CD4-positive, alpha-beta T cell (primary cell): ENCODE measurements at regions not wholly inside any gene's neighbourhood (a gene's known extent, or its start where the extent isn't known, plus 50 kb on each side); places are given as distances from the start of the nearest gene placed in this dataset.

Experiments
- ATAC-seq: fragments of 200-7000 bp; cut with Tn5 transposase; one replicate; pipeline ENCODE4 v1.10.0; 2022; ENCODE audit warnings: mild to moderate bottlenecking; ENCODE audit not compliant: poor library complexity
- CTCF ChIA-PET: fragments of 350-600 bp; sonication (Branson Sonifier 250); formaldehyde crosslinking; loops from one replicate; lab custom pipeline; 2021; ENCODE audit warnings: antibody characterized with exemption, inconsistent platforms; lab: Charles Lee
- POLR2A ChIA-PET: fragments of 350-600 bp; sonication (Branson Sonifier 250); formaldehyde crosslinking; loops from one replicate; lab custom pipeline; 2021; ENCODE audit warnings: antibody characterized with exemption, inconsistent platforms; lab: Charles Lee
- DNase-seq, 14 experiments: peaks; one replicate each; pipeline ENCODE4 v3.0.0-alpha.2; 2013 to 2020; ENCODE audit warnings: mixed read lengths in 2 of 14
- H3K27ac ChIP-seq, 2 donors: one replicate each; pipeline versions ENCODE4 v1.5.1 to v1.7.0; 2013; ENCODE audit warnings: low read length in 2 of 2, low read depth in 1 of 2, mild to moderate bottlenecking in 1 of 2
- H3K27me3 ChIP-seq, 2 experiments: 1 replicate in 1 of 2; 2 replicates in 1 of 2; pipeline versions ENCODE4 v1.6.1 to v1.7.0; 2013; ENCODE audit warnings: low read length in 2 of 2, control low read depth in 1 of 2, mild to moderate bottlenecking in 1 of 2, moderate library complexity in 1 of 2; ENCODE audit not compliant: insufficient read depth in 2 of 2, control insufficient read depth in 1 of 2
- H3K36me3 ChIP-seq: one replicate; pipeline ENCODE4 v1.6.1; 2013; ENCODE audit warnings: low read length, control low read depth; ENCODE audit not compliant: insufficient read depth
- H3K4me1 ChIP-seq: one replicate; pipeline ENCODE4 v1.6.1; 2013; ENCODE audit warnings: low read length, control low read depth; ENCODE audit not compliant: insufficient read depth
- H3K4me3 ChIP-seq: one replicate; pipeline ENCODE4 v1.5.1; 2013; ENCODE audit warnings: mild to moderate bottlenecking, low read length, moderate library complexity
- H3K9me3 ChIP-seq, 2 experiments: 1 replicate in 1 of 2; 2 replicates in 1 of 2; pipeline versions ENCODE4 v1.6.1 to v1.7.0; 2013; ENCODE audit warnings: low read length in 2 of 2, mild to moderate bottlenecking in 2 of 2, control low read depth in 1 of 2, moderate library complexity in 1 of 2; ENCODE audit not compliant: control insufficient read depth in 1 of 2, insufficient read depth in 1 of 2
- H3K27ac Mint-ChIP-seq: one replicate; pipeline ENCODE4 v1.8.0; 2020; ENCODE audit warnings: mixed read lengths
- H3K27me3 Mint-ChIP-seq: one replicate; pipeline ENCODE4 v1.8.0; 2021; ENCODE audit warnings: mixed read lengths
- H3K36me3 Mint-ChIP-seq: one replicate; pipeline ENCODE4 v1.8.0; 2021; ENCODE audit warnings: low read depth, mixed read lengths
- H3K4me1 Mint-ChIP-seq: one replicate; pipeline ENCODE4 v1.8.0; 2021; ENCODE audit warnings: low read depth, mixed read lengths
- H3K4me3 Mint-ChIP-seq: one replicate; pipeline ENCODE4 v1.8.0; 2020; ENCODE audit warnings: mild to moderate bottlenecking, mixed read lengths
- H3K9me3 Mint-ChIP-seq: one replicate; pipeline ENCODE4 v1.8.0; 2020; ENCODE audit warnings: mixed read lengths
- intact Hi-C, 2 experiments: fragments of 100-400 bp; cut with DNase I in 1 of 2; cut with micrococcal nuclease in 1 of 2; formaldehyde crosslinking; loops; one replicate each; pipeline versions ENCODE4 v1.15.1 to v1.9.0; 2023 to 2025; cut with DNase I, micrococcal nuclease
- TF ChIP-seq, protein P1 (sequence below): fragments of 200-600 bp; IDR thresholded peaks from one replicate; pipeline ENCODE4 v1.8.0; 2022; ENCODE audit warnings: antibody characterized with exemption, mild to moderate bottlenecking

GRCh38 chr2:215626063-215626462 lies 190.2 kb upstream of the FN1 start:
- CTCF ChIA-PET = no interaction called here
- Mint-ChIP-seq H3K4me1 (no peaks in the 10 kb centered on the region), H3K27me3 (peaks cover 7% of the 10 kb centered on the region), H3K4me3 (no peak overlapping the region), H3K27ac (no peak overlapping the region), H3K9me3 (peaks cover 3% of the 10 kb centered on the region), H3K36me3 (no peaks in the 10 kb centered on the region)
- intact Hi-C loops = no loop called here
- POLR2A ChIA-PET = no interaction called here
- no peaks in the 10 kb centered on the region for H3K27me3 ChIP-seq
- no peaks in the 10 kb centered on the region for H3K4me1 ChIP-seq
- H3K36me3 ChIP-seq = no peaks in the 10 kb centered on the region
- H3K9me3 ChIP-seq = no peaks in the 10 kb centered on the region
- H3K4me3 ChIP-seq = no peak overlapping the region
- H3K27ac ChIP-seq = no peak overlapping the region
- TF ChIP-seq, protein P1, sequence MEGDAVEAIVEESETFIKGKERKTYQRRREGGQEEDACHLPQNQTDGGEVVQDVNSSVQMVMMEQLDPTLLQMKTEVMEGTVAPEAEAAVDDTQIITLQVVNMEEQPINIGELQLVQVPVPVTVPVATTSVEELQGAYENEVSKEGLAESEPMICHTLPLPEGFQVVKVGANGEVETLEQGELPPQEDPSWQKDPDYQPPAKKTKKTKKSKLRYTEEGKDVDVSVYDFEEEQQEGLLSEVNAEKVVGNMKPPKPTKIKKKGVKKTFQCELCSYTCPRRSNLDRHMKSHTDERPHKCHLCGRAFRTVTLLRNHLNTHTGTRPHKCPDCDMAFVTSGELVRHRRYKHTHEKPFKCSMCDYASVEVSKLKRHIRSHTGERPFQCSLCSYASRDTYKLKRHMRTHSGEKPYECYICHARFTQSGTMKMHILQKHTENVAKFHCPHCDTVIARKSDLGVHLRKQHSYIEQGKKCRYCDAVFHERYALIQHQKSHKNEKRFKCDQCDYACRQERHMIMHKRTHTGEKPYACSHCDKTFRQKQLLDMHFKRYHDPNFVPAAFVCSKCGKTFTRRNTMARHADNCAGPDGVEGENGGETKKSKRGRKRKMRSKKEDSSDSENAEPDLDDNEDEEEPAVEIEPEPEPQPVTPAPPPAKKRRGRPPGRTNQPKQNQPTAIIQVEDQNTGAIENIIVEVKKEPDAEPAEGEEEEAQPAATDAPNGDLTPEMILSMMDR = no peak
- DNase-seq (no peak), ATAC-seq (no peak)

DNA sequence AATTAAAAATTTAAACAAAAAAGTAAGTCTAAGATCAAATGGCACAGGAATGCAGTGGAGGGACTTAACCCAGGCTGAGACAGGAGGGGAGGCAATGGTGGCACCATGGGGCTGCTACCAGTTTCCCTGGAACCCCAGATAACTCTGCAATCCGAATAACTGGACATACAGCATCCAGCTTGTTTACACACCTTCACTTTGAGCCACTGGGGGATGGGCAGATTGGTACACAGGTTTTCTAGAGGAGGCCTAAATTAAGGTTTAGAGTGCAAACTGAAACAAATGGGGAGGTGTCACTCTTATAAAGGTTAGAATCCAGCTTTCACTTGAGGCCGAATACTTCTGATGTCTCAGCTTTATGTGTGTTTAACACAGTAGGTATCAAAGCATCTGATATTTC lies 189.3 kb upstream of the FN1 start:
- no peaks in the 10 kb centered on the region for H3K36me3 Mint-ChIP-seq
- no peak overlapping the region for H3K27ac ChIP-seq
- CTCF ChIA-PET = no interaction called here
- no peak overlapping the region for H3K4me3 Mint-ChIP-seq
- H3K4me1 ChIP-seq = no peaks in the 10 kb centered on the region
- peaks cover 16% of the 10 kb centered on the region for H3K27me3 Mint-ChIP-seq
- H3K9me3 Mint-ChIP-seq = no peaks in the 10 kb centered on the region
- H3K9me3 ChIP-seq = no peaks in the 10 kb centered on the region
- TF ChIP-seq, protein P1 = no peak
- H3K27me3 ChIP-seq = no peaks in the 10 kb centered on the region
- no peaks in the 10 kb centered on the region for H3K4me1 Mint-ChIP-seq
- H3K27ac Mint-ChIP-seq = no peak overlapping the region
- ATAC-seq (no peak), DNase-seq (no peak)
- no peak overlapping the region for H3K4me3 ChIP-seq
- H3K36me3 ChIP-seq = no peaks in the 10 kb centered on the region
- intact Hi-C loops = no loop called here
- POLR2A ChIA-PET = no interaction called here

GRCh38 chr2:215624423-215624829 lies 188.6 kb upstream of the FN1 start:
- Histone ChIP-seq H3K36me3 (no peaks in the 10 kb centered on the region), H3K27me3 (no peaks in the 10 kb centered on the region), H3K27ac (no peak overlapping the region), H3K4me3 (no peak overlapping the region), H3K4me1 (peaks cover 2% of the 10 kb centered on the region), H3K9me3 (no peaks in the 10 kb centered on the region)
- no peaks in the 10 kb centered on the region for H3K4me1 Mint-ChIP-seq
- no peak for DNase-seq
- ChIA-PET POLR2A (no interaction called here), CTCF (no interaction called here)
- ATAC-seq = no peak
- no peak overlapping the region for H3K27ac Mint-ChIP-seq
- peaks cover 24% of the 10 kb centered on the region for H3K27me3 Mint-ChIP-seq
- intact Hi-C loops = no loop called here
- H3K4me3 Mint-ChIP-seq = no peak overlapping the region
- TF ChIP-seq, protein P1 = no peak
- no peaks in the 10 kb centered on the region for H3K36me3 Mint-ChIP-seq
- H3K9me3 Mint-ChIP-seq = no peaks in the 10 kb centered on the region
